WTC11 (cell line): ENCODE measurements at regions not wholly inside any gene's neighbourhood (a gene's known extent, or its start where the extent isn't known, plus 50 kb on each side); places are given as distances from the start of the nearest gene placed in this dataset.
"Not testable (repeated sequence)": the region's sequence is repeated elsewhere in the genome, so short reads cannot be mapped to it uniquely, and the experiment has no call there.

ENCODE experiments used
- ATAC-seq: fragments of 200-7000 bp; cut with Tn5 transposase; 2 replicates; pipeline ENCODE4 v1.10.0; 2021; ENCODE audit warnings: mild to moderate bottlenecking, moderate library complexity
- CTCF ChIA-PET: fragments of 300-600 bp; sonication (Branson Sonifier 250); formaldehyde crosslinking; loops from one replicate; lab custom pipeline; 2021; ENCODE audit warnings: antibody characterized with exemption; lab: Charles Lee
- POLR2A ChIA-PET: fragments of 350-600 bp; sonication (Branson Sonifier 250); formaldehyde crosslinking; loops from one replicate; lab custom pipeline; 2021; ENCODE audit warnings: antibody characterized with exemption; lab: Charles Lee
- DNase-seq: peaks from one replicate; pipeline ENCODE4 v3.0.0; 2021; ENCODE audit warnings: low spot score
- H3K27ac Mint-ChIP-seq: 2 replicates; pipeline ENCODE4 v1.8.0; 2021; ENCODE audit warnings: mixed read lengths
- H3K27me3 Mint-ChIP-seq: 2 replicates; pipeline ENCODE4 v1.8.0; 2021; ENCODE audit warnings: low read depth, mild to moderate bottlenecking, moderate library complexity, mixed read lengths
- H3K36me3 Mint-ChIP-seq: 2 replicates; pipeline ENCODE4 v1.8.0; 2021; ENCODE audit warnings: mixed read lengths
- H3K4me1 Mint-ChIP-seq: 2 replicates; pipeline ENCODE4 v1.8.0; 2022; ENCODE audit warnings: mixed read lengths
- H3K4me3 Mint-ChIP-seq: 2 replicates; pipeline ENCODE4 v1.8.0; 2021; ENCODE audit warnings: mild to moderate bottlenecking, moderate library complexity, mixed read lengths
- H3K9me3 Mint-ChIP-seq: 2 replicates; pipeline ENCODE4 v1.8.0; 2021; ENCODE audit warnings: mixed read lengths
- ATF1 ChIP-seq: sonication (generic); formaldehyde crosslinking; IDR thresholded peaks from 2 replicates; pipeline ENCODE4 v1.8.1; 2023; ENCODE audit warnings: mild to moderate bottlenecking, moderate library complexity, missing genetic modification reagents
- ELF4 ChIP-seq: sonication (generic); formaldehyde crosslinking; IDR thresholded peaks from 2 replicates; pipeline ENCODE4 v1.8.1; 2022; ENCODE audit warnings: low read depth, mild to moderate bottlenecking, moderate library complexity, missing genetic modification reagents
- ETV6 ChIP-seq: sonication (generic); formaldehyde crosslinking; IDR thresholded peaks from 2 replicates; pipeline ENCODE4 v1.8.1; 2022; ENCODE audit warnings: mild to moderate bottlenecking, missing genetic modification reagents
- FOXP1 ChIP-seq: sonication (generic); formaldehyde crosslinking; IDR thresholded peaks from 2 replicates; pipeline ENCODE4 v1.8.0; 2022; ENCODE audit warnings: missing genetic modification reagents, mild to moderate bottlenecking, moderate library complexity, borderline replicate concordance
- GABPB1 ChIP-seq: sonication (generic); formaldehyde crosslinking; IDR thresholded peaks from 2 replicates; pipeline ENCODE4 v1.8.1; 2023; ENCODE audit warnings: mild to moderate bottlenecking, missing genetic modification reagents
- JAZF1 ChIP-seq: fragments of 250-450 bp; sonication (Bioruptor Pico); IDR thresholded peaks from 2 replicates; pipeline ENCODE4 v1.9.0; 2021; ENCODE audit warnings: moderate library complexity, mild to moderate bottlenecking, inconsistent platforms
- MXD4 ChIP-seq: fragments of 250-450 bp; sonication (Bioruptor Pico); IDR thresholded peaks from 2 replicates; pipeline ENCODE4 v1.8.0; 2021; ENCODE audit warnings: mild to moderate bottlenecking, moderate library complexity, borderline replicate concordance
- NR2C2 ChIP-seq: sonication (generic); formaldehyde crosslinking; IDR thresholded peaks from 2 replicates; pipeline ENCODE4 v1.8.0; 2022; ENCODE audit warnings: mild to moderate bottlenecking, missing genetic modification reagents
- SMAD3 ChIP-seq: sonication (generic); formaldehyde crosslinking; IDR thresholded peaks from 2 replicates; pipeline ENCODE4 v1.8.0; 2022; ENCODE audit warnings: missing genetic modification reagents, mild to moderate bottlenecking, borderline replicate concordance
- SP1 ChIP-seq: sonication (generic); formaldehyde crosslinking; conservative IDR thresholded peaks from 2 replicates; pipeline ENCODE4 v1.8.1; 2022; ENCODE audit warnings: missing genetic modification reagents
- ZNF121 ChIP-seq: sonication (generic); formaldehyde crosslinking; IDR thresholded peaks from 2 replicates; pipeline ENCODE4 v1.8.0; 2023; ENCODE audit warnings: missing genetic modification reagents
- TF ChIP-seq, protein P1 (sequence below): sonication (generic); formaldehyde crosslinking; IDR thresholded peaks from 2 replicates; pipeline ENCODE4 v1.8.0; 2022; ENCODE audit warnings: missing genetic modification reagents
- TF ChIP-seq, protein P2 (sequence below): sonication (generic); formaldehyde crosslinking; IDR thresholded peaks from 2 replicates; pipeline ENCODE4 v1.8.1; 2022; ENCODE audit warnings: mild to moderate bottlenecking, missing genetic modification reagents, moderate library complexity, borderline replicate concordance
- TF ChIP-seq, protein P3 (sequence below): sonication (generic); formaldehyde crosslinking; IDR thresholded peaks from 2 replicates; pipeline ENCODE4 v1.8.1; 2022; ENCODE audit warnings: mild to moderate bottlenecking, moderate library complexity, missing genetic modification reagents
- TF ChIP-seq, protein P4 (sequence below): sonication (generic); formaldehyde crosslinking; conservative IDR thresholded peaks from 2 replicates; pipeline ENCODE4 v1.8.1; 2022; ENCODE audit warnings: mild to moderate bottlenecking, missing genetic modification reagents
- TF ChIP-seq, protein P5 (sequence below): fragments of 250-450 bp; sonication (Bioruptor Pico); IDR thresholded peaks from 2 replicates; pipeline ENCODE4 v1.9.0; 2021; ENCODE audit warnings: moderate library complexity, mild to moderate bottlenecking, inconsistent platforms, borderline replicate concordance

DNA sequence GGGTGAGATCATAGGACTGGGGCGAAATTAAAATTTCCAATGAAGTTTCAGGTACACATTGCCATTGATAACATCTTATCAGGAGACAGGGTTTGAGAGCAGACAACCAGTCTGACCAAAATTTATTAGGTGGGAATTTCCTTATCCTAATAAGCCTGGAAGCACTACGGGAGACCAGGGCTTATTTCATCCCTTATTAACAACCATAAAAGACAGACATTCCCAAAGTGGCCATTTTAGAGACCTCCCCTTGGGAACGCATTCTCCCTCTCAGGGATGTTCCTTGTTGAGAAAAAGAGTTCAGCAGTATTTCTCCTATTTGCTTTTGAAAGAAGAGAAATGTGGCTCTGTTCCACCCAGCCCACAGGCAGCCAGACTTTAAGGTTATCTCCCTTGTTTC, 182.4 kb upstream of the SMLR1 start:
- peaks cover 44% of the 10 kb centered on the region for H3K9me3 Mint-ChIP-seq
- peak; percentile 13 for DNase-seq
- H3K27me3 Mint-ChIP-seq, H3K27ac Mint-ChIP-seq, CTCF ChIA-PET, H3K4me1 Mint-ChIP-seq, POLR2A ChIA-PET, H3K4me3 Mint-ChIP-seq, ATAC-seq: not testable (repeated sequence)
- peaks cover 15% of the 10 kb centered on the region for H3K36me3 Mint-ChIP-seq

DNA sequence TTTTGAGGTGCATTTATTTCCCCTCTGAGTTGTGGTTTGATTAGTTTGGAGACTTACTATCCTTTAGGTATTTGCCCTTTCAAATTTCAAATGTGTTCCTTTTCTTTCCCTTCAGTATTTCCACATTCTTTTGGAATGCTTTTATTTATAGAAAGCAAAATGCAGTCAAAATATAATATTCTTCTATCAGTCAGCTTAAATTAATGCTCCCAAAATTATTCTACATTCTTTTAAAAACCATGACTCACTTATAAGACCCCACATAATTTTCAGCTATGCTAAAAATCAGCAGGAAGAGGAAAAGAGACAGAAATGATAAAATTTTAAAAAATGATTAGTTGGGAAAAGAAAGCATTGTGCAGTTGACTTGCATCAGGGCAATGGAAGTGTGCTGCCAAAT, 180.0 kb upstream of the SMLR1 start:
- ChIA-PET CTCF (no interaction called here), POLR2A (no interaction called here)
- H3K9me3 Mint-ChIP-seq, result peaks cover 61% of the 10 kb centered on the region
- no peaks in the 10 kb centered on the region for H3K4me1 Mint-ChIP-seq
- H3K36me3 Mint-ChIP-seq, result peaks cover 15% of the 10 kb centered on the region
- no peak overlapping the region for H3K27ac Mint-ChIP-seq
- TF ChIP-seq, protein P1, sequence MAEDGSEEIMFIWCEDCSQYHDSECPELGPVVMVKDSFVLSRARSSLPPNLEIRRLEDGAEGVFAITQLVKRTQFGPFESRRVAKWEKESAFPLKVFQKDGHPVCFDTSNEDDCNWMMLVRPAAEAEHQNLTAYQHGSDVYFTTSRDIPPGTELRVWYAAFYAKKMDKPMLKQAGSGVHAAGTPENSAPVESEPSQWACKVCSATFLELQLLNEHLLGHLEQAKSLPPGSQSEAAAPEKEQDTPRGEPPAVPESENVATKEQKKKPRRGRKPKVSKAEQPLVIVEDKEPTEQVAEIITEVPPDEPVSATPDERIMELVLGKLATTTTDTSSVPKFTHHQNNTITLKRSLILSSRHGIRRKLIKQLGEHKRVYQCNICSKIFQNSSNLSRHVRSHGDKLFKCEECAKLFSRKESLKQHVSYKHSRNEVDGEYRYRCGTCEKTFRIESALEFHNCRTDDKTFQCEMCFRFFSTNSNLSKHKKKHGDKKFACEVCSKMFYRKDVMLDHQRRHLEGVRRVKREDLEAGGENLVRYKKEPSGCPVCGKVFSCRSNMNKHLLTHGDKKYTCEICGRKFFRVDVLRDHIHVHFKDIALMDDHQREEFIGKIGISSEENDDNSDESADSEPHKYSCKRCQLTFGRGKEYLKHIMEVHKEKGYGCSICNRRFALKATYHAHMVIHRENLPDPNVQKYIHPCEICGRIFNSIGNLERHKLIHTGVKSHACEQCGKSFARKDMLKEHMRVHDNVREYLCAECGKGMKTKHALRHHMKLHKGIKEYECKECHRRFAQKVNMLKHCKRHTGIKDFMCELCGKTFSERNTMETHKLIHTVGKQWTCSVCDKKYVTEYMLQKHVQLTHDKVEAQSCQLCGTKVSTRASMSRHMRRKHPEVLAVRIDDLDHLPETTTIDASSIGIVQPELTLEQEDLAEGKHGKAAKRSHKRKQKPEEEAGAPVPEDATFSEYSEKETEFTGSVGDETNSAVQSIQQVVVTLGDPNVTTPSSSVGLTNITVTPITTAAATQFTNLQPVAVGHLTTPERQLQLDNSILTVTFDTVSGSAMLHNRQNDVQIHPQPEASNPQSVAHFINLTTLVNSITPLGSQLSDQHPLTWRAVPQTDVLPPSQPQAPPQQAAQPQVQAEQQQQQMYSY (CRISPR knock-in tag), result no peak
- TF ChIP-seq SP1 (CRISPR knock-in tag) (no peak), ATF1 (CRISPR knock-in tag) (no peak), GABPB1 (CRISPR knock-in tag) (no peak), ETV6 (CRISPR knock-in tag) (no peak), NR2C2 (CRISPR knock-in tag) (no peak), SMAD3 (no peak), JAZF1 (no peak), MXD4 (CRISPR knock-in tag) (no peak)
- TF ChIP-seq, protein P2, sequence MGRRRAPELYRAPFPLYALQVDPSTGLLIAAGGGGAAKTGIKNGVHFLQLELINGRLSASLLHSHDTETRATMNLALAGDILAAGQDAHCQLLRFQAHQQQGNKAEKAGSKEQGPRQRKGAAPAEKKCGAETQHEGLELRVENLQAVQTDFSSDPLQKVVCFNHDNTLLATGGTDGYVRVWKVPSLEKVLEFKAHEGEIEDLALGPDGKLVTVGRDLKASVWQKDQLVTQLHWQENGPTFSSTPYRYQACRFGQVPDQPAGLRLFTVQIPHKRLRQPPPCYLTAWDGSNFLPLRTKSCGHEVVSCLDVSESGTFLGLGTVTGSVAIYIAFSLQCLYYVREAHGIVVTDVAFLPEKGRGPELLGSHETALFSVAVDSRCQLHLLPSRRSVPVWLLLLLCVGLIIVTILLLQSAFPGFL (CRISPR knock-in tag), result no peak
- DNase-seq (no peak), ATAC-seq (no peak)
- peaks cover 4% of the 10 kb centered on the region for H3K27me3 Mint-ChIP-seq
- H3K4me3 Mint-ChIP-seq, result no peak overlapping the region

DNA sequence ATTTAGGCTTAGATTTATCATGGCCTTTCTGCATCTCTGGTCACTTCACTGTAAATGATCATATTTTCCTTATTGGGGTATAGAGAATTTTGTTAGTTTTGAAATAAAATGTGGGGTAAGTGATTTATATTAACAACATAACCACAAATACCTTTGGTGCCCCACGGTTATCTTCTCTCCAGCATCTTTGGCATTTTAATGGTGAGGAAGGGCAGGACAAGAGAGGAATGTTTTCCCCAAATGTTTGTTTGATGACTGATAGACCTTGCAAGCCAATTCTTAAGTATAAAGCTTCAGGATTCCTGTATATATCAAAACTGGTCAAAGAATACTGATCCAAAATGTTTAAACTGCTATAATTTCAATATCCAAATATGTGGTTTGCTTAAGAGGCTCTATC, 171.6 kb upstream of the SMLR1 start:
- ATAC-seq (no peak), DNase-seq (no peak)
- POLR2A ChIA-PET, result no interaction called here
- no peak overlapping the region for H3K4me3 Mint-ChIP-seq
- TF ChIP-seq, protein P3, sequence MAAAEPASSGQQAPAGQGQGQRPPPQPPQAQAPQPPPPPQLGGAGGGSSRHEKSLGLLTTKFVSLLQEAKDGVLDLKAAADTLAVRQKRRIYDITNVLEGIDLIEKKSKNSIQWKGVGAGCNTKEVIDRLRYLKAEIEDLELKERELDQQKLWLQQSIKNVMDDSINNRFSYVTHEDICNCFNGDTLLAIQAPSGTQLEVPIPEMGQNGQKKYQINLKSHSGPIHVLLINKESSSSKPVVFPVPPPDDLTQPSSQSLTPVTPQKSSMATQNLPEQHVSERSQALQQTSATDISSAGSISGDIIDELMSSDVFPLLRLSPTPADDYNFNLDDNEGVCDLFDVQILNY (CRISPR knock-in tag), result no peak
- TF ChIP-seq, protein P4, sequence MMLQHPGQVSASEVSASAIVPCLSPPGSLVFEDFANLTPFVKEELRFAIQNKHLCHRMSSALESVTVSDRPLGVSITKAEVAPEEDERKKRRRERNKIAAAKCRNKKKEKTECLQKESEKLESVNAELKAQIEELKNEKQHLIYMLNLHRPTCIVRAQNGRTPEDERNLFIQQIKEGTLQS (CRISPR knock-in tag), result no peak
- TF ChIP-seq, protein P5, sequence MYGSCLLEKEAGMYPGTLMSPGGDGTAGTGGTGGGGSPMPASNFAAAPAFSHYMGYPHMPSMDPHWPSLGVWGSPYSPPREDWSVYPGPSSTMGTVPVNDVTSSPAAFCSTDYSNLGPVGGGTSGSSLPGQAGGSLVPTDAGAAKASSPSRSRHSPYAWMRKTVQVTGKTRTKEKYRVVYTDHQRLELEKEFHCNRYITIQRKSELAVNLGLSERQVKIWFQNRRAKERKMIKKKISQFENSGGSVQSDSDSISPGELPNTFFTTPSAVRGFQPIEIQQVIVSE, result no peak
- TF ChIP-seq ELF4 (CRISPR knock-in tag), result no peak
- TF ChIP-seq FOXP1 (CRISPR knock-in tag), result no peak
- no peak for TF ChIP-seq ZNF121
- CTCF ChIA-PET, result no interaction called here
- no peaks in the 10 kb centered on the region for H3K4me1 Mint-ChIP-seq
- H3K36me3 Mint-ChIP-seq, result no peaks in the 10 kb centered on the region
- no peaks in the 10 kb centered on the region for H3K27me3 Mint-ChIP-seq
- H3K9me3 Mint-ChIP-seq, result peaks cover 11% of the 10 kb centered on the region
- no peak overlapping the region for H3K27ac Mint-ChIP-seq
